Erythroblast (primary cell): ENCODE measurements at regions not wholly inside any gene's neighbourhood (a gene's known extent, or its start where the extent isn't known, plus 50 kb on each side); places are given as distances from the start of the nearest gene placed in this dataset.

Experiments used
- DNase-seq, 2 experiments: peaks; one replicate each; lab custom pipeline; 2025; lab: John Stamatoyannopoulos, UW
- GATA1 ChIP-seq: IDR thresholded peaks from 2 replicates; pipeline ENCODE4 v1.6.1; 2011; ENCODE audit warnings: low read depth, mild to moderate bottlenecking, control low read depth, low read length, moderate library complexity
- POLR2A ChIP-seq: IDR thresholded peaks from 2 replicates; pipeline ENCODE4 v1.6.1; 2011; ENCODE audit warnings: mild to moderate bottlenecking, low read length

GRCh38 chr2:15761056-15761455 lies 169.4 kb downstream of the DDX1 start:
- no peak for DNase-seq
- no peak for TF ChIP-seq GATA1
- TF ChIP-seq POLR2A = no peak

DNA sequence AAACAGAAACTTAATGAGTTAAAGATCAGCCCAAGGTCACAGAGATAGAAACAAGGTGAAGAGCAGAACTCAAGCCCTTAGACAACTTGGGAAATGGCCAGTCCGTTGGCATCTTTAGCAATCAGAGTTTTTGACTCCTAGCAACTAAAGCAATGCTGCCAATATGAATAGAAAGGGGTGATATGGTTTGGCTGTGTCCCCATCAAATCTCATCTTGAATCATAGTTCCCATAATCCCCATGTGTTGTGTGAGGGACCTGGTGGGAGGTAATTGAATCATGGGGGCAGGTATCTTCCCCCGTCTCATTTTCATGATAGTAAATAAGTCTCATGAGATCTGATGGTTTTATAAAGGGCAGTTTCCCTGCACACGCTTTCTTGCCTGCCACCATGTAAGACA lies 170.2 kb downstream of the DDX1 start:
- no peak for TF ChIP-seq GATA1
- no peak for TF ChIP-seq POLR2A
- DNase-seq = no peak

DNA sequence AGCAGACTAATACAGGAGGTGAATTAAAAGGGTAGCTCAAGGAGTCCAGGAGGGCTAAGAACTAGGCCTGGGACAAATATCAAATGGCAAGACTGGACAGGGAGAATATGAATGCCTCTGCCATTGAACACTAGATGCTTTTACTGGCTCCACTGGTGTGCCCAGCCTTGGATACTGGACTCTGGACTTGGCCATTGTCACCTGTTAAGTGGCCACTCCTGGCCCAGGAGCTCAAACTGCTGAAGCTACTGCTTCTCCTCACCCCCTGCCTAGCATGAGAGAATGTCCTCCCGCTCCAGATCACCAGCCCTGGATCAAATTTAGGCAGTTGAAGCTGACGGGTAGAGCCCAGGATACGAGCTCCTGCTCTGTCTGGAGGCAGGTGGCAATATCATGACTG lies 170.8 kb downstream of the DDX1 start:
- TF ChIP-seq POLR2A (no peak), GATA1 (no peak)
- DNase-seq = no peak

DNA sequence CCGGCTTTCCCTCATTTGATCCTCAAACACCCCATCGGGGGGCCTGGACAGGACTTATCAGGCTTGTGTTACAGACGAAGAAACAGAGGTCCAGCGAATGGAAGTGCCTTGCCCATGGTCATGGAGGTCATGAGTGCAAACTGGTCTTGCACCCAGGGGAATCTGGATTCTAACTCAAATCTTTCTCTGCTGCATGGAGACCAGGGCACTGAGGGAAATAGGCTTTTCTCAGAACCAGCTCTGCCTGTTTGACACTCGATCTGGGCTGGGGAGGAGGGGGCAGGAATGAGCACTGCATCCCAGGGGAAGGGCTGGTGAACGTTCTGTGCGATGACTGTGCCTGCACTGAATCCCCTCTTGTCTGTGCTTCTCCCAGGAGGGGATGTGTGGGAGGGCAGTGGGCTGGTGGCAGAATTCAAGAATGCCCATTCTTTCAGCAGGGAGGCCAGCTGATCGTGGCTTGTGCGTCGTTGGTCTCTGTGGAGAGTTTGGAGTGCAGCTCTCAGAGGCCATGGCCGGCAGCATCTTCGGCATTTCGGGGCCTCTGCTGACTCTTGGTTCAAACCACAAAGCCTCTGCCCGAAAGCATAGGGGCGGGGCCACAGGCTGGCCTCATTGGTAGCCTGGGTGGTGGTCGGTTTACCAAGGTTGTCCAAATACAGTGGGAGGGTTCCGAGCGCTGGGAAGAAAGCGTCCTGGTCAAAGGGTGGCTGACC lies 171.6 kb downstream of the DDX1 start:
- DNase-seq = no peak
- no peak for TF ChIP-seq GATA1
- TF ChIP-seq POLR2A = no peak

- TF ChIP-seq POLR2A (no peak), GATA1 (no peak)
- DNase-seq = peak; percentile 66 to 70
Measured at GRCh38 chr2:15763822-15764682, 172.4 kb downstream of the DDX1 start.

GRCh38 chr2:15764683-15765011 lies 173.0 kb downstream of the DDX1 start:
- TF ChIP-seq GATA1 (no peak), POLR2A (no peak)
- no peak for DNase-seq

DNA sequence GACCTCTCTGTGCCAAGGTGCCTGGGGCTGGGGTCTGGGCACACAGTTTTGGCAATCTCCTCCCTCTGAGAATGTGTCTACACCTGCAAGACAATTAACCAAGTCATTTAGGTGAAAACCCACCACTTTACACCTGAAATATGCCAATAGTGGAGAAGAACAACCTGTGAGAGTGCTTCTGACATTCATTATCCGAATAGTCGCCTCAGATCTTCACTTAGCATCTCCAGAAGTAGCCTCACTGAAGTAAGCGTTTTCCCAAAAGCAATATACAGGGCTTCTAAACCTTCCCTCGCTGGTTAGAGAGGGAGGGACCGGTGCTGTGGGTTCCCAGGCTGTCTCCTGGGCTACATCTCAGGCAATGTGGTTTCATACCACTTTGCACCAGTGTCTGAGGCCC lies 173.5 kb downstream of the DDX1 start:
- no peak for DNase-seq
- no peak for TF ChIP-seq GATA1

DNA sequence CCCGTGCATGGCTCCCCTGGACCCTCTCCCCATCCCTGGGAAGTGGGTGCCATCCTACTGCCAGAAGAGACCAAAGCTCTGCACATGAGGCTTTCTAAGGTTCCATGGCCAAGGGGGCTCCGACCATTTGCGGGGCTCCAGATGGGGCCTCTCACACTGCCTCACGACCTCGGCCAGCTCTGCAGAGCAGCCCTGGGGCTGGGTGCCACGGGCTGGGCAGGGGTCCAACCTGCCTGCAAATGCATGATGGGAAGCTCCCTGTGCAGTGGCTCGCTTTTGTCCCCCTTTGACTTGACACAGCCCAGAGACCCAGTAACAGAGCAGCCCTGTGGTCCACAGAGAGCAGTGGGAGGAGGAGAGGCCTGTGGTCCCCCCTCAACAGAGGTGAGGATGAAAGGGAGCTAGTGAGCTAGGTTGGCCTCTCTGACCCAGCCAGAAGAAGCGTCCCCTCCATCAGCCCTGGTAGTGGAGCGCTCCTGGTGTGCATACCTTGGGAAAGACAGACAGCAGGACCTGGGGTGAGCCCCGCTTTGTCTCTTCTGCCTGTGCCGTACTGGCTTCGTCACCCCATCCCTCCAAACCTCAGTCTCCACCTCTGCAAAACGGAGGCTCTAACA lies 174.1 kb downstream of the DDX1 start:
- DNase-seq = no peak
- TF ChIP-seq GATA1 (no peak), POLR2A (no peak)

DNA sequence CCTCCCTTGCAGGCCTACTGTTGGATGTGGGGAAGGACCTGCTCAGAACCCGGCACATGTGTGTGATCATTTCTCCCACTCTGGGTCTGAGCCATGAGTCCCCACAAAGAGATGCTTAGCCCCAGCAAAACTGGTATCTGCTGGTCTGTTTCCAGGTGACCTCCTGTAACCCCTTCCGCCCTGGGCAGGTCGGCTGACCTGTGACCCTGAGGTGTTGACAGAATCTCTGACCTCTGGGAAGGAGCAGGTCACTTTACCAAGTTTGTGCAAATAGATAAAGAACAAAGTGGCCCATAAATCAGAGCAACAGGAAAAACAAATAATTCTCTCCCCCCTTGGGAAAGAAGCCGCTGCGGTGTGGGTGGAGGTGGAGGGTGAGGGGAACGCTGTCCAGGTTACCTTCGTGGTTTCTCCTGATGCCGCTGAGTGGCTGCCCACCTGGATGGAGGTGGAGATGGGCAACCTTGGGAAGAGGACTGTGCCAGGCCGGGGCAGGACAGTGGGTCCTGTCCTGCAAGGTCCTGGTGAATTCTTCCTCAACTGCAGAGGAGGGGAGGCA lies 174.0 kb upstream of the MYCN start:
- TF ChIP-seq POLR2A (no peak), GATA1 (no peak)
- DNase-seq = no peak

DNA sequence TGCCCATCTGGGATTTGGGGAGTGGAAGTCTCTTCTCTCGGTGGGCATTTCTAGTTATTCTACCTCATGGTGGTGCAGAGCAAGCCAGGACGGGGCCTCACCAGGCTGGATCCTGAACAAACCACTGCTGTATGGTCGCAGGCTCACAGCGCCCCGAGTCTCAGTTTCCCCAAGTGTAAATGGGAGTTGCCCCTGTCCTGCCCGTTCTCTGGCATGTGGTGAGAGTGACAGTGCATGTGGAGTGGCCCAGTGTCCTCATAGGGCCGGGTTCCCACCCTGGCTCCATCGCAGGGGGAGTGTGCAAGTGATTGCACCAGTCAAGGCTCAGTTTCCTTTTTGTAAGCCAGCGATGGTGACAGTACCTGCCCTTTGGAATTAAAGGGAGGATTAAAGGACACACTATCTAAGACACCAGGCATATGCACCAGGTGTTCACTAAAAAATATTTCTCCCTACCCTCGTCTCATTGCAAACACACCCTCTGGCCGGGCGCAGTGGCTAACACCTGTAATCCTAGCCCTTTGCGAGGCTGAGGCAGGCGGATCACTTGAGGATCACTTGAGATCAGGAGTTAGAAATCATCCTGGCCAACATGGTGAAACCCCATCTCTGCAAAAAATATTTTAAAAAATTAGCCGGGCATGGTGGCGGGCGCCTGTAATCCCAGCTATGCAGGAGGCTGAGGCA lies 173.3 kb upstream of the MYCN start:
- no peak for DNase-seq
- no peak for TF ChIP-seq GATA1
- no peak for TF ChIP-seq POLR2A

DNA sequence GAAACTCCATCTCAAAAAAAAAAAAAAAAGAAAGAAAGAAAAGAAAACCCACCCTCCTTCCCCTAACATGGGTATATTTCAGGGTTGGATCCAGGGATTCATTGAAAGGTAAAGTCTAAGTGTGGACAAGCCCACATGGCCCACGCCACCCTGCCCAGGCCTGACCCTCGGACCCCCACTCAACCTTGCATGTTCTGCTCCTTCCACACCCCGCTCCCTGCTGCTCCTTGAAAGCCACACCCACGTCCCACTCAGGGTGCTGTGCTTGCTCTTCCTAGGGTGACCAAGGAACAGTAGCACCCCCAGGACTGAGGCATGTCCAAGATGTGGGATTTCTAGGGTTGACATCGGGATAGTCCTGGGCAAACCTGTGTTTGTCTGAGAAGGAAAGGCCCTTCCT lies 172.7 kb upstream of the MYCN start:
- DNase-seq = no peak
- TF ChIP-seq GATA1 = no peak
- TF ChIP-seq POLR2A = no peak

- no peak for DNase-seq
- TF ChIP-seq GATA1 (no peak), POLR2A (no peak)
Measured at GRCh38 chr2:15768142-15768541, 172.2 kb upstream of the MYCN start.

DNA sequence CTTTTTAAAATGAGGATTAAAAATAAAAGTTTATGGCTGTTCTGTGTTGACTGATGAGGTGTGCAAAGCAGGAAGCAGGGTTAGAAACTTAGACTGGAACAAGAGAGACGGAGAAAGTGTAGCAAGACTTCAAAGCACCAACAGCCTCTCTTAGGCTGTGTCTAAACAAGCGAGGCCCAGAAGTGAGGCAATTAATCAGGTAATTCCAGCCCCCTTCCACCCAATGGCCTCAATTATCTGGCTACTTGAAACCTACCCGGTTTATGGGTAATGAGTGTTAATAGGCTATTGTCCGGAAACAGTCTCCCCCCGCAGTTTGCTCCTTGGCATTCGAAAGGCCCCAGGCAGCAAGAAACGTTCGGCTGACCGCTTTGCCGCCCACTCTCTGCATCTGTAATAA lies 171.7 kb upstream of the MYCN start:
- no peak for DNase-seq
- TF ChIP-seq GATA1 (no peak), POLR2A (no peak)

GRCh38 chr2:15769235-15769634 lies 171.1 kb upstream of the MYCN start:
- no peak for TF ChIP-seq GATA1
- no peak for TF ChIP-seq POLR2A
- no peak for DNase-seq
